Retinal pigment epithelial cell (primary cell): ENCODE measurements at regions not wholly inside any gene's neighbourhood (a gene's known extent, or its start where the extent isn't known, plus 50 kb on each side); places are given as distances from the start of the nearest gene placed in this dataset.

Experiments used
- DNase-seq: peaks from one replicate; pipeline ENCODE4 v3.0.0-alpha.2; 2010; ENCODE audit warnings: low read depth
- H3K4me3 ChIP-seq: 2 replicates; pipeline ENCODE4 v1.5.1; 2011; ENCODE audit warnings: mild to moderate bottlenecking, low read length, control low read depth, moderate library complexity
- TF ChIP-seq, protein P1 (sequence below): conservative IDR thresholded peaks from 2 replicates; pipeline ENCODE4 v1.5.1; 2011; ENCODE audit warnings: low read depth, low read length, control low read depth, inconsistent platforms

DNA sequence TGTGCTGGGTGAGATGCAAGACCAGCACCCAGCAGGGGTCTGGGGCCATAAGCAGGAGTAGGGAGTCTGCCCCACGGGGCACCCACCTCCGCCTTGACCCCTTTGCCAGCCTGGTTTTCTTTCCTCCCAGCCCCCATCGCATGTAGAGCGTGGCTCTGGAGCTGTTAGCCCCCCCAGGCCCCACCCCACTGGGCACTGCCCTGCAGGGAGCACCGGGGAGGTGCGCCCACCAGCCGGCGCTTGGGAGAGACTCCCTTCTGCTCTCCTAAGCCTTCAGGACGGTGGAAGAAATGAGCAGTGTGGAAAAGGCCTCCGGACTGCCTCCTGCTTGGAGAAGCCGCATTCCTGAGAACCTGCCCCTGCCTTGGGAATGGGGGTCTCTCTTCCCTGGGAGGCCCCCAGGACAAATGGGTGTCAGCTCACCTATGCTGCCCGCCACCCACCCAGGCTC is 186.2 kb downstream of the IRF8 start:
- H3K4me3 ChIP-seq: no peak overlapping the region
- DNase-seq: no peak
- TF ChIP-seq, protein P1, sequence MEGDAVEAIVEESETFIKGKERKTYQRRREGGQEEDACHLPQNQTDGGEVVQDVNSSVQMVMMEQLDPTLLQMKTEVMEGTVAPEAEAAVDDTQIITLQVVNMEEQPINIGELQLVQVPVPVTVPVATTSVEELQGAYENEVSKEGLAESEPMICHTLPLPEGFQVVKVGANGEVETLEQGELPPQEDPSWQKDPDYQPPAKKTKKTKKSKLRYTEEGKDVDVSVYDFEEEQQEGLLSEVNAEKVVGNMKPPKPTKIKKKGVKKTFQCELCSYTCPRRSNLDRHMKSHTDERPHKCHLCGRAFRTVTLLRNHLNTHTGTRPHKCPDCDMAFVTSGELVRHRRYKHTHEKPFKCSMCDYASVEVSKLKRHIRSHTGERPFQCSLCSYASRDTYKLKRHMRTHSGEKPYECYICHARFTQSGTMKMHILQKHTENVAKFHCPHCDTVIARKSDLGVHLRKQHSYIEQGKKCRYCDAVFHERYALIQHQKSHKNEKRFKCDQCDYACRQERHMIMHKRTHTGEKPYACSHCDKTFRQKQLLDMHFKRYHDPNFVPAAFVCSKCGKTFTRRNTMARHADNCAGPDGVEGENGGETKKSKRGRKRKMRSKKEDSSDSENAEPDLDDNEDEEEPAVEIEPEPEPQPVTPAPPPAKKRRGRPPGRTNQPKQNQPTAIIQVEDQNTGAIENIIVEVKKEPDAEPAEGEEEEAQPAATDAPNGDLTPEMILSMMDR: no peak

DNA sequence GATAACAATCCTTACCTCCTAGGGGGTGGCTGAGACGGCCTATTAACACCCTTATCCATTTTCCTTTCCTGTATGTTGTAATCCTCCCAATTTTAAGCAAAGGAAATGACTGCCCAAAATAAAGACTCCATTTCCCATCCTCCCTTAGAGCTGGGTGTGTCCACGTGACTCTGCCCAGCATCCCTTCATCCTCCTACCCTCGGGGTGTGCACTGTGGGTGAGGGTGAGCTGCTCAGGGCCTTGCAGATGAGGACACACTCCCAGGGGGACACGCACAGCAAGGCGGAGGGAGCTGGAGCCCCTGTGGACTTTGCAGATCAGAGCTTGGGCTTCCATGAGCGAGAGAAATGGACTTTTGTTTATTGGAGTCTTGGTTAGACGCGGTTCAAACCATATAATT is 186.8 kb downstream of the IRF8 start:
- TF ChIP-seq, protein P1: no peak
- H3K4me3 ChIP-seq: no peak overlapping the region
- DNase-seq: no peak

DNA sequence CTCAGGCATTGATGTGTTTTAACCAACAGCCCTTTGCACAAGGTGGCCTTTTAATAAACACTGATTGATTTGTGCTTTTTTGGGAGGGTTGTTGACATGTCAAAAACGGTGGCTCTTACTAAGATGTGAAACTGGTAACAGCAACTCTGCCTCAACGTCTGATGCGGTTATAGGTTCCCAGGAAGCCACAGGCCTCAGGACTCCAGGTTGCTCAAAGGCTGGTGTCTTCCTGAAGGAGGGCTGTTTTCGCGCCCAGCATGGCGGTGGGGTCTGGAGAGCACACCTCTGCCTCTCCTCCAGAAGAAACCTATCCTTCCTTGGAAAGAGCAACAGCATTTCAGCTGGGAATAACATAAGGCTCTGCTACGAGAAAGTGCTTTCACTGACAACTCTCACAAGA is 187.5 kb downstream of the IRF8 start:
- TF ChIP-seq, protein P1: no peak
- DNase-seq: no peak
- H3K4me3 ChIP-seq: no peak overlapping the region

DNA sequence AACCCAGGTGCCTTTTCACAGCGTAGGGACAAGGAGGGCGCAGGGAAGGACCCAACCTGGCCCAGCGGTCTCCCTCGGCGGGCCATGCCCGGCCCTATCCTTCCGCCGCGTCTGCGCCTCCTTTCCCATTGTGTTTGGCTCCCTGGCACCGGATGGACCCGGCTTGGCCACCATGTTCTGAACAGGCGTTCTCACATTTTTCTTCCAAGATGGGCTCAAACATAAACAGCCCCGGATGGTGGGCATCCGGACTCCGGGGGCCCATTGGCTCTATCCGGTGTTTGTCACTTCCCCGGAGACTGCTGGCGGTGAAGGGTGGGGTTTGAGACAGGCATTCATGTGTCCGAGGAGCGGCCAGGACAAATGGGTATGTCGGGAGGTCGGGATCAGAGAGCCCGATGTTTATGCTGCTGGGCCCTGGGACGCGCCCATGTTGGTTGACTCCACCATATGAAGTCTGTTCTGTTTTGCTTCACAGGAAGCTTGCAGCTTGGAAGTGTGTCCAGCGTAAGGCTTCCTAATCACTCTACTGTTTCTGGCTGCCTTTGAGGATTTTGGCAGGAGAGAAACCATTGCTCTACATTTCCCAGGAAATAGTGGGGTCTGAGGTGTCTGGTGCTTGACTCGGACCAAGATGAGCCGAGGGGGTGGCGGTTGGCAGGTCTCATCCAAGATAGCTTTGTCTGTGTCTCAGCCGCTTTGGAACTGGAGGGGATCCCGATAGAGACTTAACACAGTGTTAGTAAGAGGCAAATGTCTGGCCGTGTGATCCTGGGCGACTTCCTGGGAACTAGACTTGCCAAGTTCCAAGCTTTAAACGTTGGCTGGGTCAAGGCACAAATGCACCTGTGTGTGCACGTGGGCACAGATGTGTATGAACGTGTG is 188.3 kb downstream of the IRF8 start:
- TF ChIP-seq, protein P1: no peak
- no peak overlapping the region for H3K4me3 ChIP-seq
- no peak for DNase-seq

DNA sequence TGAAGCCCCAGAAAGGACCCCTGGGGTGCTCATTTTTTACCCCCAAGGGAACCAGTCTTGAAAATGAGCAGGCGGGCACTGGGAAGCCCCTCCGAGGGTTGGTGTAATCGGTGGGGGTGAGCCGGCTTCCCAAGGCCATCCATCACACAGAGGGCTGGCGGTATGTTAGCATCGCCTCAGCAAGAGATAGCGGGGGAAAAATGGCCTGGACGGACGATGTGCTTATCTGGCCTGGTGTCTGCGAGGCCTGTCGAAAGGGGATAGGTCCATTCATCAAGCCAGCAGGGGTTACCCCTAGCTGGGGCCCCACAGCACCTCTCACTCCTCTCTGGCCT is 188.9 kb downstream of the IRF8 start:
- H3K4me3 ChIP-seq: no peak overlapping the region
- TF ChIP-seq, protein P1: no peak
- no peak for DNase-seq

DNA sequence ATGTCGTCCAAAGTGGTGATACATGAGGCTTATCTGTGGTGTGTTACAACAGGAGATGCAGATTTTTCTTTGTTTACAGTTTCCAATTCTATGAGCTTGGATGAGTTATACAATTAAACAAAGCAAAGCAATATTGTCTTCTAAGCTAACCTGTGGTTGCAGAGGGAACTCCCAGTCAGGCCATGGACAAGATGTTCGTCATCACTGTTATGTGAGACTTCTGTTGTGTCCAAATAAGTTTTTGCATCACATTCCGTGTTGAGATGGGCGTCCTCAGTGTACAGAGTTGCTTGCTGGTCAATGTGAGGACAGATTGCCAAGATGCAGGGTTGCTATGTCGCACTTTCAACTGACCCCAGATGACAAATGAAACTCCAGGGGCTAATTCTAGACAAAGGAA is 189.3 kb downstream of the IRF8 start:
- TF ChIP-seq, protein P1: no peak
- no peak for DNase-seq
- H3K4me3 ChIP-seq: no peak overlapping the region

DNA sequence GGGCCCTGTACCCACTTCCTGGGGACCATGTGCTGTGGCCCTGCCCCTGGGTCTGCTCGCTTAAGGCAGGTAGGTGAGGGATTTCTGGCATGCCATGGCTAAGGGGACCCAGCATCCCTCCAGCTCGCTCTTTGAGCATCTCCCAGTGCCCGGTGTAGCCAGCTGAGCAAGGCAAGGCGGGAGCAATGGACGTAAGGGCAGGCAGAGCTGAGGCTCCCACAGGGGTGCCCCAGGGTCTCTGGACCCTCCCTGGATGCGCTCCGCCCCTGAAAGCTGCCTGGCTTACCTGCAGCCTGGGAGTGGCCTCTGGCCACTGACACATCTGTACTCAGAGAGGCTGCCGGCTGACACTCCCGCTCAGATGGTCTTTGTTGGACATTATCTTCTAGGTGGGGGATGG is 189.9 kb downstream of the IRF8 start:
- no peak for DNase-seq
- TF ChIP-seq, protein P1: no peak
- no peak overlapping the region for H3K4me3 ChIP-seq
